HG02884 (cell line): ENCODE measurements at regions not wholly inside any gene's neighbourhood (a gene's known extent, or its start where the extent isn't known, plus 50 kb on each side); places are given as distances from the start of the nearest gene placed in this dataset.

Source experiments
- ATAC-seq: cut with Tn5 transposase; IDR thresholded peaks from one replicate; pipeline ENCODE4 v1.9.1; 2021; ENCODE audit warnings: mild to moderate bottlenecking, moderate library complexity; ENCODE audit not compliant: unreplicated experiment

DNA sequence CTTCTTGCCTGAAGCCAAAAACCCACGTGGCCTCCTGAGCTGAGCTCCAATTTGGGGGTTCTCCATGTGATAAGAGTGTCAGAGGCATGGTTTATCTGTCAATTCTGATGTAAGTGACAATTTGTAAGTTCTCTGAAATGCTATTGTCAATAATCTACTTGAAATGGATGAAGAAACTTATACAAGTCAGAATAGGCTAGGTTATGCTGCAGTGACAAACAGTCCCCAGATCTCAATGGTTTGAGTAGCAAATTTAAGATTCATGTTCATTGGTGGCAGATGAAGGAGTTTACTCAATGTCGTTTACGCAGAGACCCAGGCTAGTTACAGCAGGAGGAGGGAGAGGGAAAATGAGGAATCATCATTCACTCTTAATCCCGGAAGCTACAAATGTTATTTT is 352.4 kb downstream of the KIF16B start:
- ATAC-seq, result no peak

DNA sequence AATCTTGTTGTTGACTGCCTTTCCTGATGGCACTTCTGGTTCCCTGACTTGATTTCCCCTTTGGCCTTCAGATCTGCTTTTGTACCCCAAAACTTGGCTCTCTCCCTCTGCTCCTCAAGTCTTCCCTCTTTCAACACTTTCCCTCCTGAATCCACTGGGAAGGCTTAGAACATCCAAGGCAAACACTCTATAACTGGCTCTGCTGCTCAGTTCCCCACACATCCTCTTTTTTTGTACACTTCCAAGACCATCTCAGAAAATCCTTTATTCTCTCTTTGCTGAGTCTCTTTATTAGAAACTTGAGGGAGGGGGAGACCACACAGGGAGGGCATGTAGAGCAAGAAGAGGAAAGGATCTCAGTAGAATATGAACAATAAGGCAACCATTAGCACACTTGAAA is 354.1 kb downstream of the KIF16B start:
- ATAC-seq, result no peak

- no peak for ATAC-seq
Measured at GRCh38 chr20:16216914-16217230, 356.4 kb downstream of the KIF16B start.

- ATAC-seq, result no peak
Measured at GRCh38 chr20:16216227-16216913, 356.9 kb downstream of the KIF16B start.

DNA sequence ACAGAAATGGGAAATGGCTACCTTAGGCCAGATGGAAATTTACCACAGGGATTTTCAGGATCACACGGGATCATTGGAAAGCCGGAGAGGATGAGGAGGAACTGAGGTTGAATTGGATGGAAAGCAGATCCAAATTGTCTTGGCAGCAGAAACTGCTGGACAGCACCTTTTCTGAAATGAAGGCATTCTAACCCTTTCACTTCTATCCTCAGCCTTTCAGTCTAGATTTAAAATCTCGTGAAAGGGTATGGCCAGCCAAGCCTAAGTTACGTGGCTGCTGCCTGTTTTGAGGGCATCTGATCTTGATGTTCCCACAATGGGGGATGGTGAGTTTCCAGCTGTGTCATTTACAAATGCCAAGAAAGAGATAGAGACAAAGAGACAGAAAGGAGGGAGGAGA is 358.2 kb downstream of the KIF16B start:
- no peak for ATAC-seq

GRCh38 chr20:16212790-16213189 is 360.5 kb downstream of the KIF16B start:
- ATAC-seq, result no peak

GRCh38 chr20:16209951-16210361 is 363.3 kb downstream of the KIF16B start:
- no peak for ATAC-seq

DNA sequence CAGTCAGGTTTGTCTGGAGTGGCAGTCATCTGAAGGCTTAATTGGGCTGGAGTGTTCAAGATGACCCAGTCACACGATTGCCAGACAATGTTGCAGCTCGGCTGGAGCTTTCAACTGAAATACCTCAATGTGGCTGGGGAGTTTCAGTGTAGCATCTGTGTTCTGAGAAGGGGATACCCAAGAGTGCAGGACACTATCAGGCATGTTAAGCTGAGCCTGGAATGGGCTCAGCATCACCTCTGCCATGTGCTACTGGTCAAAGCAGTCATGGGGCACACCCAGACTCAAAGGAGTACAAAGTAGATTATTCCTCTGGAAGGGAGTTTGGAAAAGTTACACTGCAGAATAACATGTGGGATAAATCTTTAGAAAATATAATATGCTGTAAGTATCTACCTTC is 363.9 kb downstream of the KIF16B start:
- no peak for ATAC-seq

- no peak for ATAC-seq
Measured at GRCh38 chr20:16208443-16208842, 364.8 kb downstream of the KIF16B start.

GRCh38 chr20:16206817-16207216 is 366.4 kb downstream of the KIF16B start:
- no peak for ATAC-seq

DNA sequence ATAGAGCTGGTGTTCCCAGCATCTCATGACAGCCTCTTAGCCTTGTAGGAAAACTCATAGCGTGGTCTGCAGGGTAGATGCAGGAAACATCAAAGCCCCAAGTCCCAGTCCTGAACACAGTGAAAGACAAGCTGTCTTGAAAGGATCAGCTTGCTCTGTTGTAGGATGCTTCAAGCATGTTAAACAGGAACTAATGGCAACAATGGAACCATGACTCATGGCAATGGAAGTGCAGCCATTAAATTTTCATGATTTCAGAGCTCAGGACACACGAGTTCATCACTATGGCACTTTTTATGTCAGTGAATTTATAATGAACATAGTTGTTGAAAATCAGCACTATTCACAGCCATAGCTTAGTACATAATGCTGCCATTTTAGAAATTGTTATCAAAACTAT is 367.7 kb downstream of the KIF16B start:
- no peak for ATAC-seq

GRCh38 chr20:16203096-16203495 is 370.2 kb downstream of the KIF16B start:
- no peak for ATAC-seq

DNA sequence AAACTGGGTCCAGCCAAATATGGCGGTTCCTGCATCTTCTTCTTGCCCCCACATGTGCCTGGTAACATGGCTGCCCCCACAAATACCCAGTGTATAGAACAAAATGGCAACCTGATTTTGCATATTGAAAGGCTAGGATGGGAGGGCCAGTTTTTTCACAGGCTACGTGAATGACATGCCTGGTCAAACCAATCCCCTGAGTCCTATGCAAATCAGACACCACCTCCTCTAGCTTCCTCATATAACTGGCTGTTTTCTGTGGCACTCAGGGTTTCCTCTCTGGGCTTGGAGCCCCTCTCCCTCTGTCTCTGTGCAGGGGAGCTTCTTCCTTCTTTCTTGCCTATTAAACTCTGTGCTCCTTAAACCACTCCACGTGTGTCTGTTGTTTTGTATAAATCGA is 372.1 kb downstream of the KIF16B start:
- ATAC-seq, result no peak

- no peak for ATAC-seq
Measured at GRCh38 chr20:16197696-16198095, 375.6 kb downstream of the KIF16B start.

- no peak for ATAC-seq
Measured at GRCh38 chr20:16195671-16196070, 377.6 kb downstream of the KIF16B start.

DNA sequence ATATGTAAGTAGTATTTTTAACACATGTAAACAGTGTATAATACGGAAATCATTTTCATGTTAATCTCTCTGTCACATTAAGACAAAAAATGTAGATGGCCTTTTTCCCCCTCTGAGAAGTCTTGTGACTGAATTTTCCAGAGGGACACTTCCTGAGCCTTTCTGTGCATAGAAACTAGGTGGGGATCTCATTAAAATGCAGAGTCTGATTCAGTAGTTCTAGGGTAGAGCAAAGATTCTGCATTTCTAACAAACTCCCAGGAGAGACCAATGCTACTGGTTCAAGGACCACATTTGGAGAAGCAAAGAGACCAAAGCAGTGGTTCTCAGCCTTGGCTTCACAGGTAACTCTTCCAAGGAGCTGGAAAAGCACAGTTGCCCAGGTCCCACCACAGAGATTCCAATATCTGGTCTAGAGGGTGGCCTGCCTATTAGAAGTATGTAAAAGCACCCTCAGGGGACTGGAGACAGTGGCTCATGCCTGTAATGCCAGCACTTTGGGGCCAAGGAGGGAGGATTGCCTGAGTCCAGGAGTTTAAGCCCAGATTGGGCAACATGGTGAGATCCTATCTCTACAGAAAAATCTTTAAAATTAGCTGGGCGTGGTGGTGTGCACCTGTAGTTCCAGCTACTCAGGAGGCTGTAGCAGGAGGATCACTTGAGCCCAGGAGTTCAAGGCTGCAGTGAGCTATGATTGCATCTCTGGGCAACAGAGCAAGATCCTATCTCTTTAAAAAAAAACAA is 378.5 kb downstream of the KIF16B start:
- no peak for ATAC-seq

DNA sequence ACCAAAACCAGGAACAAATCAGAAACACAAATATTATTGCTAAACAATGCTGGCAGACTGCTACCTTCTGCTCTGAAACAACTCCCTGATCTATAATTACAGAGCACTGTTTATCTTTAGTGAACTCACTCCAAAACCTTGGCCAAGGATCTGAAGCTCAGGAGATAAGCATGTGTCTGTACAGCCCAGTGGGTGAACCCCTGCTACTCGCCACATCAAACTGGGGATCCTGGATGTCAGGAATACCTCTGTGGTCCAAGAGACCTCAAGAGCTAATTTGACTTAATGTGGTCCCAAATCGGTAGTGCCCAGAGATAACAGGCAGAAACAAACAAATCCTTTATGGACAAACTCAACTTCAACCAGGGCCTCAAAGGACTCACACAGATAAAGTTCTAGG is 381.8 kb downstream of the KIF16B start:
- ATAC-seq, result no peak

GRCh38 chr20:16189371-16189770 is 383.9 kb downstream of the KIF16B start:
- ATAC-seq, result no peak

- no peak for ATAC-seq
Measured at GRCh38 chr20:16187956-16188616, 385.2 kb downstream of the KIF16B start.

DNA sequence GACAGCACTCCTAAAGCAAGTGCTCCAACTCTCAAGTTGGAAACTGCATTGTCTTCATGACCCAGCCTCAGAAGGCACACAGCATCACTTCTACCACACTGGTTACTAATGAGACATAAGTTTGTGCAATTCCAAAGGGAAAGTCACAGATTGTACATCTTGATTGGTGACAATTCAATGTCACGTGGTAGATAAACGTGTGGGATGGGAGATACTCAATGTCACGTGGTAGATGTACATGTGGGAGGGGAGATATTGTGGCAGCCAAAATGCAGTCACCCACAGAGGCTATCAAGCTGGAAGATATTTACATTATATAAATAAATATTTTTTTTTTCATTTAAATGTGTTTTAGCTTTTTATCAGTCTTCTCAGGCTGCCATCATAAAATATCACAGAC is 393.3 kb downstream of the KIF16B start:
- no peak for ATAC-seq

GRCh38 chr20:16179371-16179770 is 393.9 kb downstream of the KIF16B start:
- no peak for ATAC-seq

GRCh38 chr20:16178546-16179135 is 394.6 kb downstream of the KIF16B start:
- ATAC-seq, result no peak
